HUES48 (cell line): ENCODE measurements at regions not wholly inside any gene's neighbourhood (a gene's known extent, or its start where the extent isn't known, plus 50 kb on each side); places are given as distances from the start of the nearest gene placed in this dataset.

Source experiments
- H3K27ac ChIP-seq: one replicate; pipeline ENCODE4 v1.7.0; 2013; ENCODE audit warnings: low read depth, low read length, inconsistent platforms
- H3K27me3 ChIP-seq: 2 replicates; pipeline ENCODE4 v1.6.1; 2013; ENCODE audit warnings: mild to moderate bottlenecking, low read length; ENCODE audit not compliant: control insufficient read depth, insufficient read depth
- H3K36me3 ChIP-seq: 2 replicates; pipeline ENCODE4 v1.6.1; 2013; ENCODE audit warnings: low read length; ENCODE audit not compliant: control insufficient read depth, insufficient read depth
- H3K4me1 ChIP-seq: 2 replicates; pipeline ENCODE4 v1.6.1; 2013; ENCODE audit warnings: mild to moderate bottlenecking, low read length; ENCODE audit not compliant: control insufficient read depth, insufficient read depth
- H3K4me3 ChIP-seq: 2 replicates; pipeline ENCODE4 v1.5.1; 2013; ENCODE audit warnings: mild to moderate bottlenecking, low read depth, low read length
- H3K9ac ChIP-seq: 2 replicates; pipeline ENCODE4 v1.6.1; 2013; ENCODE audit warnings: mild to moderate bottlenecking, low read depth, low read length, moderate library complexity
- H3K9me3 ChIP-seq: 2 replicates; pipeline ENCODE4 v1.6.1; 2013; ENCODE audit warnings: low read length; ENCODE audit not compliant: control insufficient read depth, insufficient read depth

- Histone ChIP-seq H3K27me3 (no peaks in the 10 kb centered on the region), H3K27ac (no peak overlapping the region), H3K4me1 (no peaks in the 10 kb centered on the region), H3K9me3 (no peaks in the 10 kb centered on the region), H3K4me3 (no peak overlapping the region), H3K9ac (no peak overlapping the region), H3K36me3 (no peaks in the 10 kb centered on the region)
Observed at GRCh38 chr13:84940798-84941197, 858.4 kb downstream of the SLITRK6 start.

GRCh38 chr13:84940167-84940566 lies 859.1 kb downstream of the SLITRK6 start:
- Histone ChIP-seq H3K4me1 (no peaks in the 10 kb centered on the region), H3K27ac (no peak overlapping the region), H3K27me3 (no peaks in the 10 kb centered on the region), H3K9ac (no peak overlapping the region), H3K4me3 (no peak overlapping the region), H3K36me3 (no peaks in the 10 kb centered on the region), H3K9me3 (no peaks in the 10 kb centered on the region)

- no peaks in the 10 kb centered on the region for H3K27me3 ChIP-seq
- no peaks in the 10 kb centered on the region for H3K4me1 ChIP-seq
- H3K9ac ChIP-seq = no peak overlapping the region
- H3K4me3 ChIP-seq = no peak overlapping the region
- no peaks in the 10 kb centered on the region for H3K36me3 ChIP-seq
- no peak overlapping the region for H3K27ac ChIP-seq
- H3K9me3 ChIP-seq = no peaks in the 10 kb centered on the region
Observed at GRCh38 chr13:84934911-84935310, 864.3 kb downstream of the SLITRK6 start.

- Histone ChIP-seq H3K27ac (no peak overlapping the region), H3K4me3 (no peak overlapping the region), H3K9me3 (no peaks in the 10 kb centered on the region), H3K36me3 (no peaks in the 10 kb centered on the region), H3K4me1 (no peaks in the 10 kb centered on the region), H3K9ac (no peak overlapping the region), H3K27me3 (no peaks in the 10 kb centered on the region)
Observed at GRCh38 chr13:84933797-84934196, 865.4 kb downstream of the SLITRK6 start.

- no peaks in the 10 kb centered on the region for H3K9me3 ChIP-seq
- H3K4me1 ChIP-seq = no peaks in the 10 kb centered on the region
- no peaks in the 10 kb centered on the region for H3K36me3 ChIP-seq
- H3K27ac ChIP-seq = no peak overlapping the region
- no peak overlapping the region for H3K9ac ChIP-seq
- no peak overlapping the region for H3K4me3 ChIP-seq
- no peaks in the 10 kb centered on the region for H3K27me3 ChIP-seq
Observed at GRCh38 chr13:84931264-84931663, 868.0 kb downstream of the SLITRK6 start.

- Histone ChIP-seq H3K27ac (no peak overlapping the region), H3K9ac (no peak overlapping the region), H3K27me3 (no peaks in the 10 kb centered on the region)
Observed at GRCh38 chr13:84927442-84928169, 871.6 kb downstream of the SLITRK6 start.

GRCh38 chr13:84925443-84925842 lies 873.8 kb downstream of the SLITRK6 start:
- no peaks in the 10 kb centered on the region for H3K36me3 ChIP-seq
- no peak overlapping the region for H3K4me3 ChIP-seq
- H3K9ac ChIP-seq = no peak overlapping the region
- H3K27me3 ChIP-seq = no peaks in the 10 kb centered on the region
- no peaks in the 10 kb centered on the region for H3K9me3 ChIP-seq
- H3K27ac ChIP-seq = no peak overlapping the region
- no peaks in the 10 kb centered on the region; the same call in 1 of the 2 replicates for H3K4me1 ChIP-seq

More at GRCh38 chr13:84927442-84928169, 871.6 kb downstream of the SLITRK6 start:
- Histone ChIP-seq H3K4me1 (no peaks in the 10 kb centered on the region; the same call in 1 of the 2 replicates), H3K36me3 (no peaks in the 10 kb centered on the region), H3K9me3 (no peaks in the 10 kb centered on the region), H3K4me3 (no peak overlapping the region)

GRCh38 chr13:84923831-84924230 lies 875.4 kb downstream of the SLITRK6 start:
- no peak overlapping the region for H3K4me3 ChIP-seq
- H3K27me3 ChIP-seq = no peaks in the 10 kb centered on the region
- no peaks in the 10 kb centered on the region; the same call in 1 of the 2 replicates for H3K4me1 ChIP-seq
- H3K9me3 ChIP-seq = no peaks in the 10 kb centered on the region
- H3K27ac ChIP-seq = no peak overlapping the region
- no peak overlapping the region for H3K9ac ChIP-seq
- no peaks in the 10 kb centered on the region for H3K36me3 ChIP-seq

GRCh38 chr13:84917252-84917878 lies 881.9 kb downstream of the SLITRK6 start:
- Histone ChIP-seq H3K27me3 (no peaks in the 10 kb centered on the region), H3K27ac (no peak overlapping the region)

GRCh38 chr13:84912720-84913119 lies 886.5 kb downstream of the SLITRK6 start:
- H3K27me3 ChIP-seq = no peaks in the 10 kb centered on the region
- no peaks in the 10 kb centered on the region for H3K36me3 ChIP-seq
- no peaks in the 10 kb centered on the region for H3K4me1 ChIP-seq
- no peak overlapping the region for H3K9ac ChIP-seq
- no peak overlapping the region for H3K4me3 ChIP-seq
- no peak overlapping the region for H3K27ac ChIP-seq
- H3K9me3 ChIP-seq = no peaks in the 10 kb centered on the region; the same call in 1 of the 2 replicates

More at GRCh38 chr13:84917252-84917878, 881.9 kb downstream of the SLITRK6 start:
- no peaks in the 10 kb centered on the region for H3K9me3 ChIP-seq
- no peak overlapping the region for H3K4me3 ChIP-seq
- no peaks in the 10 kb centered on the region for H3K4me1 ChIP-seq
- no peak overlapping the region for H3K9ac ChIP-seq
- H3K36me3 ChIP-seq = no peaks in the 10 kb centered on the region

- Histone ChIP-seq H3K9me3 (no peaks in the 10 kb centered on the region; the same call in 1 of the 2 replicates), H3K27me3 (no peaks in the 10 kb centered on the region), H3K36me3 (no peaks in the 10 kb centered on the region), H3K27ac (no peak overlapping the region), H3K4me1 (no peaks in the 10 kb centered on the region), H3K9ac (no peak overlapping the region), H3K4me3 (no peak overlapping the region)
Observed at GRCh38 chr13:84910423-84910822, 888.8 kb downstream of the SLITRK6 start.
